ENCODE measurements at regions not wholly inside any gene's neighbourhood (a gene's known extent, or its start where the extent isn't known, plus 50 kb on each side); places are given as distances from the start of the nearest gene placed in this dataset.

DNA sequence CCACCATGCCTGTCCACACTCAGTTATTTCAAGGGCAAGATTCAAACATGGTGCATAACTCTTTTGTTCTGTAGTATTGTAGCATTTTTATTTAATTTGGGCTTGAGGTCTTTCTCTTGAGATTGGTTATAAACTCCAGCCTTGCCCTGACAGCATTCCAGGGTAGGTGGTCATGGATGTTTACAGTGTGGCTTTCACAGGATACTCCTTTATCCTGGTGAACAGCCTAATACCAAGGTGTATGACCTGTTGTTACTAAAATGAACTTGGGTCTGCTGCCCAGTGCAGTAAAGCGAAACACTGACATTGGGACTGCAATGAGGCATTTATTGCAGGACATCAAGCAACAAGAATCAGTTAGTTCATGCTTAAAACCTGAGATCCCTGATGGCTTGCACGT, 434.8 kb downstream of the ANKRD50 start:
- TF ChIP-seq POLR2A (IDR thresholded peaks at IDR 0.05; ENCODE audit: low read length) (no peak), GATA1 (IDR thresholded peaks at IDR 0.05; ENCODE audit: low read depth, low read length) (no peak)

Data from erythroblast (primary cell).